ENCODE measurements at regions not wholly inside any gene's neighbourhood (a gene's known extent, or its start where the extent isn't known, plus 50 kb on each side); places are given as distances from the start of the nearest gene placed in this dataset.

- Histone ChIP-seq H3K9me3 (ENCODE audit: control insufficient read depth in 2 of 2, insufficient read depth in 1 of 2, low read length in 1 of 2) (peaks cover 0 to 36% of the 10 kb centered on the region in 2 donors), H3K4me3 (ENCODE audit: low read length in 2 of 2) (no peak overlapping the region), H3K27me3 (ENCODE audit: control insufficient read depth in 2 of 2, insufficient read depth in 1 of 2, low read length in 1 of 2) (no peaks in the 10 kb centered on the region), H3K27ac (ENCODE audit: low read depth in 1 of 2, low read length in 1 of 2) (no peak overlapping the region), H3K4me1 (ENCODE audit: control insufficient read depth in 2 of 2, insufficient read depth in 2 of 2, low read length in 2 of 2) (no peaks in the 10 kb centered on the region), H3K36me3 (ENCODE audit: control insufficient read depth in 2 of 2, insufficient read depth in 2 of 2, low read length in 1 of 2) (no peaks in the 10 kb centered on the region)
- DNase-seq (ENCODE audit: low read depth in 6 of 9, low spot score in 9 of 9): no peak
Observed at GRCh38 chr3:165716592-165716991, 120.6 kb downstream of the BCHE start.

DNA sequence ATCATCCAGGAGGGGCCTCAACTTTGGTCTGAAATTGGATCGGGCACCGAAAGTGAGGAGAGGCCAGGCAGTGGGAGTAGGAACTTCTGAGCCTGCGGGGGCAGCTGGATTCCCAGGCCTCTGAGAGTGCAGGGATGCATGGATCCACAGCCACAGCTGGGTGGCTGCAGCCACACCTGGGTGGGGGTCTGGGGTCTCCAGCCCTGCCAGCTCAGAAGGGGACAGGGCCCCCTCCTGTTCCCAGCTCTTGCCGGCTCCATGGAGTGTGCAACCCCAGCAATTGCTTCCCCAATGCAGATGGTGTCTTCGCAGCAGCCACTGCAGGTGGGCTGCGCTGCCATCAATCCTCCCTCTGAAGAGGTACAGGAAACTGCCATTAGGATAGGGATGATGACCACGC lies 123.7 kb downstream of the BCHE start:
- Histone ChIP-seq H3K27ac (ENCODE audit: low read depth in 1 of 2, low read length in 1 of 2) (no peak overlapping the region), H3K36me3 (ENCODE audit: control insufficient read depth in 2 of 2, insufficient read depth in 2 of 2, low read length in 1 of 2) (no peaks in the 10 kb centered on the region), H3K4me3 (ENCODE audit: low read length in 2 of 2) (no peak overlapping the region), H3K27me3 (ENCODE audit: control insufficient read depth in 2 of 2, insufficient read depth in 1 of 2, low read length in 1 of 2) (no peaks in the 10 kb centered on the region), H3K9me3 (ENCODE audit: control insufficient read depth in 2 of 2, insufficient read depth in 1 of 2, low read length in 1 of 2) (peaks cover 0 to 17% of the 10 kb centered on the region in 2 donors), H3K4me1 (ENCODE audit: control insufficient read depth in 2 of 2, insufficient read depth in 2 of 2, low read length in 2 of 2) (no peaks in the 10 kb centered on the region)
- no peak for DNase-seq (ENCODE audit: low read depth in 6 of 9, low spot score in 9 of 9)
- WGBS: 93% methylated on average over 7 of the region's 7 CpGs

- no peaks in the 10 kb centered on the region for H3K27me3 ChIP-seq (ENCODE audit: control insufficient read depth in 2 of 2, insufficient read depth in 1 of 2, low read length in 1 of 2)
- DNase-seq (ENCODE audit: low read depth in 6 of 9, low spot score in 9 of 9): no peak
- H3K9me3 ChIP-seq (ENCODE audit: control insufficient read depth in 2 of 2, insufficient read depth in 1 of 2, low read length in 1 of 2): peaks cover 0 to 17% of the 10 kb centered on the region in 2 donors
- no peak overlapping the region for H3K4me3 ChIP-seq (ENCODE audit: low read length in 2 of 2)
- H3K27ac ChIP-seq (ENCODE audit: low read depth in 1 of 2, low read length in 1 of 2): no peak overlapping the region
- H3K4me1 ChIP-seq (ENCODE audit: control insufficient read depth in 2 of 2, insufficient read depth in 2 of 2, low read length in 2 of 2): no peaks in the 10 kb centered on the region
- WGBS: 87% methylated on average over 8 of the region's 8 CpGs
- H3K36me3 ChIP-seq (ENCODE audit: control insufficient read depth in 2 of 2, insufficient read depth in 2 of 2, low read length in 1 of 2): no peaks in the 10 kb centered on the region
Observed at GRCh38 chr3:165712382-165712781, 124.8 kb downstream of the BCHE start.

- Histone ChIP-seq H3K4me3 (ENCODE audit: low read length in 2 of 2) (no peak overlapping the region), H3K27me3 (ENCODE audit: control insufficient read depth in 2 of 2, insufficient read depth in 1 of 2, low read length in 1 of 2) (no peaks in the 10 kb centered on the region), H3K4me1 (ENCODE audit: control insufficient read depth in 2 of 2, insufficient read depth in 2 of 2, low read length in 2 of 2) (no peaks in the 10 kb centered on the region), H3K36me3 (ENCODE audit: control insufficient read depth in 2 of 2, insufficient read depth in 2 of 2, low read length in 1 of 2) (no peaks in the 10 kb centered on the region), H3K27ac (ENCODE audit: low read depth in 1 of 2, low read length in 1 of 2) (no peak overlapping the region), H3K9me3 (ENCODE audit: control insufficient read depth in 2 of 2, insufficient read depth in 1 of 2, low read length in 1 of 2) (peaks cover 0 to under 1% of the 10 kb centered on the region in 2 donors)
- DNase-seq (ENCODE audit: low read depth in 6 of 9, low spot score in 9 of 9): no peak
- 99% methylated on average over 2 of the region's 2 CpGs for WGBS
Observed at GRCh38 chr3:165697910-165698309, 139.3 kb downstream of the BCHE start.

DNA sequence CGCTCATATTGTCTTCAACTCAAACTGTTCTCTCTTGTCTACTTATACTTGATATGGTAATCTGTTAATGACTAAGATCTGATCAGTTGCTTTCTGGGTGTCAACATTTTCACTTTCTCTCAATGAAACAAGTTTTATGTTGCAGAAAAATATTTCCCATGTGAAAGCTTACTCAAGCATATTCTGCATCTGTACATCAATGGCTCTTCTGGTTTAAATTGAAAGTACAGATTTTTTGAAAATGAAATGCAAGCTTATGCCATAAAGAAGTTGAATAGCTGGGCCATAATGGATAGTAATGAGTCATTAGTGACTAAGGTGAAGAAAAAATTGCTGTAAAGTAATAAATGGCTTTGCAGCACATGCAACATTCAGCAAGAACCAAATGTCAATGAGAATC lies 140.7 kb downstream of the BCHE start:
- no peak for DNase-seq (ENCODE audit: low read depth in 6 of 9, low spot score in 9 of 9)
- peaks cover 0 to 12% of the 10 kb centered on the region in 2 donors for H3K9me3 ChIP-seq (ENCODE audit: control insufficient read depth in 2 of 2, insufficient read depth in 1 of 2, low read length in 1 of 2)
- H3K36me3 ChIP-seq (ENCODE audit: control insufficient read depth in 2 of 2, insufficient read depth in 2 of 2, low read length in 1 of 2): no peaks in the 10 kb centered on the region
- H3K4me1 ChIP-seq (ENCODE audit: control insufficient read depth in 2 of 2, insufficient read depth in 2 of 2, low read length in 2 of 2): no peaks in the 10 kb centered on the region
- no peaks in the 10 kb centered on the region for H3K27me3 ChIP-seq (ENCODE audit: control insufficient read depth in 2 of 2, insufficient read depth in 1 of 2, low read length in 1 of 2)
- no peak overlapping the region for H3K27ac ChIP-seq (ENCODE audit: low read depth in 1 of 2, low read length in 1 of 2)
- 99% methylated on average over 1 of the region's 1 CpG for WGBS
- no peak overlapping the region for H3K4me3 ChIP-seq (ENCODE audit: low read length in 2 of 2)

DNA sequence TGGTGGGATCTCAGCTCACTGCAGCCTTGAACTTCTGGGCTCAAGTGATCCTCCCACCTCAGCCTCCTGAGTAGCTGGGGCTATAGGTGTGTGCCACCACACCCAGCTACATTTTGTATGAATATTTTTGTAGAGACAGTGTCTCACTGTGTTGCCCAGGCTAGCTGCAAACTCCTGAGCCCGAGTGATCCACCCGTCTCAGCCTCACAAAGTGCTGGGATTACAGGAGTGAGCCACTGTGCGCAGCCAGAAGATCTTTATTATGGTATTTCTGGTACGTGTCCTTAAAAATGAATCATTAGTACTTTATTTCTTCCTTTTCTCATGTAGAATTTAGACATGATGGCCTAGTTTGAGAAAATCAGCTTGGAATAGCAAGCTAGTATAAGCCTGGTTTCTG lies 153.3 kb downstream of the BCHE start:
- no peak overlapping the region for H3K27ac ChIP-seq (ENCODE audit: low read depth in 1 of 2, low read length in 1 of 2)
- peaks cover 0 to 2% of the 10 kb centered on the region in 2 donors for H3K9me3 ChIP-seq (ENCODE audit: control insufficient read depth in 2 of 2, insufficient read depth in 1 of 2, low read length in 1 of 2)
- DNase-seq (ENCODE audit: low read depth in 6 of 9, low spot score in 9 of 9): no peak
- no peaks in the 10 kb centered on the region for H3K36me3 ChIP-seq (ENCODE audit: control insufficient read depth in 2 of 2, insufficient read depth in 2 of 2, low read length in 1 of 2)
- no peaks in the 10 kb centered on the region for H3K27me3 ChIP-seq (ENCODE audit: control insufficient read depth in 2 of 2, insufficient read depth in 1 of 2, low read length in 1 of 2)
- H3K4me3 ChIP-seq (ENCODE audit: low read length in 2 of 2): no peak overlapping the region
- 93% methylated on average over 4 of the region's 4 CpGs for WGBS
- H3K4me1 ChIP-seq (ENCODE audit: control insufficient read depth in 2 of 2, insufficient read depth in 2 of 2, low read length in 2 of 2): no peaks in the 10 kb centered on the region

- Histone ChIP-seq H3K9me3 (ENCODE audit: control insufficient read depth in 2 of 2, insufficient read depth in 1 of 2, low read length in 1 of 2) (peaks cover 0 to 2% of the 10 kb centered on the region in 2 donors), H3K36me3 (ENCODE audit: control insufficient read depth in 2 of 2, insufficient read depth in 2 of 2, low read length in 1 of 2) (no peaks in the 10 kb centered on the region), H3K4me3 (ENCODE audit: low read length in 2 of 2) (no peak overlapping the region), H3K27ac (ENCODE audit: low read depth in 1 of 2, low read length in 1 of 2) (no peak overlapping the region), H3K27me3 (ENCODE audit: control insufficient read depth in 2 of 2, insufficient read depth in 1 of 2, low read length in 1 of 2) (no peaks in the 10 kb centered on the region), H3K4me1 (ENCODE audit: control insufficient read depth in 2 of 2, insufficient read depth in 2 of 2, low read length in 2 of 2) (no peaks in the 10 kb centered on the region)
- DNase-seq (ENCODE audit: low read depth in 6 of 9, low spot score in 9 of 9): no peak
- WGBS: 93% methylated on average over 3 of the region's 3 CpGs
Observed at GRCh38 chr3:165682734-165683133, 154.5 kb downstream of the BCHE start.

- no peaks in the 10 kb centered on the region for H3K4me1 ChIP-seq (ENCODE audit: control insufficient read depth in 2 of 2, insufficient read depth in 2 of 2, low read length in 2 of 2)
- H3K27ac ChIP-seq (ENCODE audit: low read depth in 1 of 2, low read length in 1 of 2): no peak overlapping the region
- H3K4me3 ChIP-seq (ENCODE audit: low read length in 2 of 2): no peak overlapping the region
- 93% methylated on average over 2 of the region's 2 CpGs for WGBS
- H3K36me3 ChIP-seq (ENCODE audit: control insufficient read depth in 2 of 2, insufficient read depth in 2 of 2, low read length in 1 of 2): no peaks in the 10 kb centered on the region
- peaks cover 0 to 6% of the 10 kb centered on the region in 2 donors for H3K9me3 ChIP-seq (ENCODE audit: control insufficient read depth in 2 of 2, insufficient read depth in 1 of 2, low read length in 1 of 2)
- DNase-seq (ENCODE audit: low read depth in 6 of 9, low spot score in 9 of 9): no peak
- H3K27me3 ChIP-seq (ENCODE audit: control insufficient read depth in 2 of 2, insufficient read depth in 1 of 2, low read length in 1 of 2): no peaks in the 10 kb centered on the region
Observed at GRCh38 chr3:165669967-165670366, 167.3 kb downstream of the BCHE start.

GRCh38 chr3:165669504-165669903 lies 167.7 kb downstream of the BCHE start:
- no peak for DNase-seq (ENCODE audit: low read depth in 6 of 9, low spot score in 9 of 9)
- Histone ChIP-seq H3K36me3 (ENCODE audit: control insufficient read depth in 2 of 2, insufficient read depth in 2 of 2, low read length in 1 of 2) (no peaks in the 10 kb centered on the region), H3K4me3 (ENCODE audit: low read length in 2 of 2) (no peak overlapping the region), H3K27ac (ENCODE audit: low read depth in 1 of 2, low read length in 1 of 2) (no peak overlapping the region), H3K4me1 (ENCODE audit: control insufficient read depth in 2 of 2, insufficient read depth in 2 of 2, low read length in 2 of 2) (no peaks in the 10 kb centered on the region), H3K9me3 (ENCODE audit: control insufficient read depth in 2 of 2, insufficient read depth in 1 of 2, low read length in 1 of 2) (peaks cover 0 to 3% of the 10 kb centered on the region in 2 donors), H3K27me3 (ENCODE audit: control insufficient read depth in 2 of 2, insufficient read depth in 1 of 2, low read length in 1 of 2) (no peaks in the 10 kb centered on the region)

- H3K9me3 ChIP-seq (ENCODE audit: control insufficient read depth in 2 of 2, insufficient read depth in 1 of 2, low read length in 1 of 2): peaks cover 0 to 3% of the 10 kb centered on the region in 2 donors
- H3K27me3 ChIP-seq (ENCODE audit: control insufficient read depth in 2 of 2, insufficient read depth in 1 of 2, low read length in 1 of 2): no peaks in the 10 kb centered on the region
- H3K4me3 ChIP-seq (ENCODE audit: low read length in 2 of 2): no peak overlapping the region
- WGBS: 97% methylated on average over 2 of the region's 2 CpGs
- H3K27ac ChIP-seq (ENCODE audit: low read depth in 1 of 2, low read length in 1 of 2): no peak overlapping the region
- no peak for DNase-seq (ENCODE audit: low read depth in 6 of 9, low spot score in 9 of 9)
- no peaks in the 10 kb centered on the region for H3K4me1 ChIP-seq (ENCODE audit: control insufficient read depth in 2 of 2, insufficient read depth in 2 of 2, low read length in 2 of 2)
- H3K36me3 ChIP-seq (ENCODE audit: control insufficient read depth in 2 of 2, insufficient read depth in 2 of 2, low read length in 1 of 2): no peaks in the 10 kb centered on the region
Observed at GRCh38 chr3:165667676-165668075, 169.5 kb downstream of the BCHE start.
